Choroid plexus epithelial cell (primary cell): ENCODE measurements at regions not wholly inside any gene's neighbourhood (a gene's known extent, or its start where the extent isn't known, plus 50 kb on each side); places are given as distances from the start of the nearest gene placed in this dataset.
"Not testable (repeated sequence)": the region's sequence is repeated elsewhere in the genome, so short reads cannot be mapped to it uniquely, and the experiment has no call there.

ENCODE experiments used
- DNase-seq: peaks from one replicate; pipeline ENCODE4 v3.0.0-alpha.2; 2010; ENCODE audit warnings: low read depth
- H3K4me3 ChIP-seq: 2 replicates; pipeline ENCODE4 v1.5.1; 2011; ENCODE audit warnings: low read depth, mild to moderate bottlenecking, control low read depth, low read length, moderate library complexity
- TF ChIP-seq, protein P1 (sequence below): conservative IDR thresholded peaks from 2 replicates; pipeline ENCODE4 v1.5.1; 2011; ENCODE audit warnings: low read depth, mild to moderate bottlenecking, control low read depth, inconsistent platforms, low read length, moderate library complexity

DNA sequence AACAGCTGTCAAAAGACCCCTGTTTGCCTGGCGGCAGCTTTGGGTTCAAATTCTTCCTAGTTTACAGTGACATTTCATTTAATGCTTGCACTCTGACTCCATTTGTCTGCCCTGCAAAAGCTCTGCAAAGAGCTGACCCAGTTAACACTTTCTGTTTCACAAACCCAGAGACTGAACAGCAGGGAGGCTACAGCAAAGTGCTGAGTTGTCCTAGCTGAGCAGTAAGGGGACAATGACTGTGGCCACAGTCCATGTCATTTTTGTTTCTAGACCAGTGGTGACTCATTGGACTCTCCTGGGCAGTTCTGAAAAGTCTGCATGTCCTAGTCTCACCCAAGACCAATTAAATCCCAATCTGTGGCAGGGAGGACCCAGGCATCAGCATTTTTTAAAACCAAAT, 994.8 kb upstream of the WWC1 start:
- DNase-seq, result peak; percentile 10
- no peak overlapping the region for H3K4me3 ChIP-seq
- TF ChIP-seq, protein P1, sequence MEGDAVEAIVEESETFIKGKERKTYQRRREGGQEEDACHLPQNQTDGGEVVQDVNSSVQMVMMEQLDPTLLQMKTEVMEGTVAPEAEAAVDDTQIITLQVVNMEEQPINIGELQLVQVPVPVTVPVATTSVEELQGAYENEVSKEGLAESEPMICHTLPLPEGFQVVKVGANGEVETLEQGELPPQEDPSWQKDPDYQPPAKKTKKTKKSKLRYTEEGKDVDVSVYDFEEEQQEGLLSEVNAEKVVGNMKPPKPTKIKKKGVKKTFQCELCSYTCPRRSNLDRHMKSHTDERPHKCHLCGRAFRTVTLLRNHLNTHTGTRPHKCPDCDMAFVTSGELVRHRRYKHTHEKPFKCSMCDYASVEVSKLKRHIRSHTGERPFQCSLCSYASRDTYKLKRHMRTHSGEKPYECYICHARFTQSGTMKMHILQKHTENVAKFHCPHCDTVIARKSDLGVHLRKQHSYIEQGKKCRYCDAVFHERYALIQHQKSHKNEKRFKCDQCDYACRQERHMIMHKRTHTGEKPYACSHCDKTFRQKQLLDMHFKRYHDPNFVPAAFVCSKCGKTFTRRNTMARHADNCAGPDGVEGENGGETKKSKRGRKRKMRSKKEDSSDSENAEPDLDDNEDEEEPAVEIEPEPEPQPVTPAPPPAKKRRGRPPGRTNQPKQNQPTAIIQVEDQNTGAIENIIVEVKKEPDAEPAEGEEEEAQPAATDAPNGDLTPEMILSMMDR, result no peak

DNA sequence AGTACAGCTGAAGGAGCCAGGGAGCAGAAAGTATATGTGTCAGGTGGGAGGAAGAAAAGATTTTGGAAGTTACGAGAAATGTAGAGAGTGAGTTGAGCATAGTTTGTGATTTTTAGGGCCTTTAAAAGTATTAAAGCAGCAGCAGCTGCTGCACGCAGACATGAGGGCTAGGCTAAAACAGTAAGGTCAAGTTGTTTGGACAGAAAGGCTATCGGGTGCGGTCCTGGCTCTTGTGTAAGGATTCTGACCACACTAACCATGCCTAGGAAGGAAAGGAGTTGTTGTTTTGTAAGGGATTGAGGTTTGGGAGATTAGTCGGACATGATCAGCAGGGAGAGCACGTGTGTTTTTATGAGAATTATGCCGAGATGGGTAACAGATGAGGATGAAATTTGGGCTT, 991.6 kb upstream of the WWC1 start:
- H3K4me3 ChIP-seq, DNase-seq: not testable (repeated sequence)

DNA sequence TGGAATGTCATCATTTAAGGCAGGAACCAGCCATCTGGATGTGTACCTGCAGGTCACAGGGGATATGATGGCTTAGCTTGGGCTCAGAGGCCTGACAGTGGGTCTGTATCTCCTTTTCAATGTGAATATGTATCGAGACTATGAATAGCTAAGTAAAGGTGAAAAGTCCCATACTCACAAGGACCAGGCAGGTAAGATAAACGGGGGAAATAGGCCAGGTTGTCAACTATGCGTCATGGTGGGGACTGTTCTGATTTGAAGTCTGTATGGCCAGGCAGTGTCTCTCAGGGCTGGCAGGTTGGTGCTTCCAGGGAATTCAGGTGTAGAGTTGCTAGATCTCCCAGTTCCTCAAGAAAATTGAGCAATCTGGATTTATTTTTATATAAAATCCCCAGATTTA, 987.9 kb upstream of the WWC1 start:
- TF ChIP-seq, protein P1, result no peak
- H3K4me3 ChIP-seq, result no peak overlapping the region
- DNase-seq, result no peak

DNA sequence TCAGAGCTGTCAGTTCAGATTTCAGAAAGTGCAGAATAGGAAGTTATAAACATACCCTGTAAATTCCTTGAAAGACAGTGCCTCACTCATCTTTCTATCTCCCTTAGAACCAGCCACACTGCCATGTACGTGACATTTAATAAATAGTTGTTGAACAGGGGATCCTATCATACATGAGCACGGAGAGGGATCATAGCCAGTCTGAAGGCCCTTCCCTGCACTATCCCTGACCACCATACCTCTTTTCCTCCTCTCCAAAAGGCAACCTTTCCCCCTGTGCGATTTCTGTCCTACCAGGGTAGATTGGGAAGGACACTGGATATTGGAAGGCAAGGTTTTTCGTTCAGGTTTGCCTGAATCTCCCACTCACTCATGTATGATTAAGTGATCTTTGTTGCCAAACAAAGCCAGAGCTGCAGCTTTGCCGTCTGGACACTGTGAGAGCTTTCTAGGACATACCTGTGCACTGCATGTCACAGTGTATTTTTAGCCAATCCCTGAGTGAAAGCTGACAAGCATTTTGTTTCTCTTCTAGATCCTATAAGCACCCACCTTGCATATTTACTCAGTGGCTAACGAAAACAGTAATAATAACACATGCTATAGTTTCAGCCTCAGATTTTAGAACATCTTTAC, 986.5 kb upstream of the WWC1 start:
- DNase-seq, result no peak
- H3K4me3 ChIP-seq, result no peak overlapping the region
- TF ChIP-seq, protein P1, result no peak

DNA sequence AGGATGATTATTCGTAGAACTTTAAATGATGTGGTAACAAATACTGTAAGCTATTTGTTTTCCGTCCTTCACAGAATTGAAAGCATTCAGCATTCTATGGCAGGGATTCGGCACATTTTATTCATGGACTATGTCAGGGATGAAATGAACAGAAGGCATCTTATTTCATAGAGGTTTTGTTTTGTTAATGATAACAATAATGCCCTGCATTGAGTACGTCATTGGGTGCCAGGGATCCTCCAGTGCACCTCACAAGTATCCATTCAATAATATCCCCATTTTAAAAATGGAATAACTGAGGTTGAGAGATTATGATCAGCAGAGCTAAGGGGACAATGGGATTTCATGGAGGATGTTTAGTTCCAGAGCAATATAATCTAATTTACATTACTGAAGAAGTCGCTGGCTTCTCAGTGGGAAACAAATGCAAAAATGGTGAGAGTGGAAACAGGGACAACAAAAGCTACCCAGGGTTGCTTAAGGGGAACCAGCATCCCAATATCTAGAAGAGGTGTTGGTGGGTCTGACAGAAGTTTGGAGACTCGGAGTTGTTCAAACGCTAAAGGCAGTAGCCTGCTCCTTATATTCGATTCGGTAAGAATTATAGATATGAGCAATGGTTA, 985.7 kb upstream of the WWC1 start:
- no peak for DNase-seq
- TF ChIP-seq, protein P1, result no peak
- H3K4me3 ChIP-seq, result no peak overlapping the region

DNA sequence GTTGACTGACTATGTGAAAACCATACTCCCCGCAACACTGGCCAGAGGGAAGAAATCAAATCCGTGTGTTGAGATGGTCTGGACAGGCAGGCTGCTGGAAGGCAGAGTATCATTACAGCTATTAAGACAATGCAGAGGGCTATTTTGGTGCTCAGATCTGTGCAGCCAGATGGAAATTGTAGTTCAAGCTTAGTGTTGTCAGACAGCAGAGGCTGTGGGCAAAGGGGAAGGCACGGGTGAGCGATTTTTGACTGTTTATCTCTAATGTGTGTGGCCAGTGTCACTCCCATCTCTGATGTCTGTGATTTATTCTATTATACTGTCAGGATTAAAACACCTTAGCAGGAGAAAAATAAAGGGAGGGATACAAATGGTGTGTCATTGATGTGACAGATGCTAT, 984.4 kb upstream of the WWC1 start:
- TF ChIP-seq, protein P1, result no peak
- H3K4me3 ChIP-seq, result no peak overlapping the region
- DNase-seq, result no peak

DNA sequence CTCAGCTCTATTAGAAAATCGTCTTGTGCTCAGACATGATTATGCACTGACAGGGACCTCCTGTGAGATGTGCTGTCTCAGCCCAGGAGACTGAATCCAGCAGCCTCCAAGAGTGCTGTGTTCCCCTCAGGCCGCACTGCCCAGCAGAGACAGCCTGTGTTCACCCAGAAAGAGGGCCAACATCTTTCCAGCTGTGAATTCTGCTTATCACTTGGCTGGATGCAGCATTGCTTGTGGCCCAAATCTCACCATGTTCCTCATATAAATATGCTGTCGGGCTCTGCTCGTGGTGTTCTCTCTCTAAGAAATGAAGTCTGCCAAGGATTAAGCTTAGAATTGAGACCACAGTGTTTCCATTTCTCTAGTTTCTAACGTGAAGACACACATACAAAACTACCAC, 983.0 kb upstream of the WWC1 start:
- TF ChIP-seq, protein P1, result no peak
- DNase-seq, result no peak
- no peak overlapping the region for H3K4me3 ChIP-seq
